Activated naive CD4-positive, alpha-beta T cell treated with anti-CD3 and anti-CD28 coated beads, Interleukin-2, amount 50 U/mL, for 16 hours (primary cell): ENCODE measurements at regions not wholly inside any gene's neighbourhood (a gene's known extent, or its start where the extent isn't known, plus 50 kb on each side); places are given as distances from the start of the nearest gene placed in this dataset.

Experiments
- DNase-seq: peaks from one replicate; pipeline ENCODE4 v3.0.0-alpha.2; 2020

DNA sequence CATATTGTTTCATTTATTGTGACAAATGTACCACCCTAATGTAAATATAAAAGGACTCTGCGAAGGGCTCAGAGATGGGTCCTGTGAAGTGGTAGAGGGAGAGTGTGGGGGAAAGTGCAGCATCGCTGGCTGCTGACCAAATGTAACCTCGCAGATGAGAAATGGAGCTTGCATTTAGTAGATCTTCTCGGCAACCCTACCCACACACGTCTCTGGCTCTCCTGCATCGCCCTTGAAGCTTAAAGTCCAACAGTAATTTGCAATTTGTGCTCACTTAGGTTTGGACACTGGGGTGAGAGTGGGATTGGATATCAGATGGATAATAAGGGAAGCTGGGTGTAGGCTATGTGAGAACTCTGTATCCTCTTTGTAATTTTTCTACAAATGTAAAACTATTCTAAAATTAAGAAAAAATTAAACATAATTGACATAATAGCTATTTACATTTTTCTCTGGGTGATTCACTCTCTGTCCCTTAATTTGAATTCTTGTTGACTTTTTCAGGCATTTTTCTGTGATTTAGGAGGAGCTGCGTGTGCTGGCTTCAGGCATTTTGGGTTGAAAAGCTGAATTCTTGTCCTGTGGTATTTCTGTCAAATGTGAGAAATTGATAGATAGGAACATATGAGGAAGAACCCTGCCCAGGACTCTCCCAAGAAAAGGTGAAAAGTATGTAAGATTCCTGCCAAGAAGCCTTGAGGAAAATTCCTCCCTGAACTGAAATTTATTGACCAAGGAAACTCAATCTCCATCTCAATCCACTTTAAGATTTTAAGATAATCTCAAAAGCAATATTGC is 524.7 kb upstream of the MCTP2 start:
- DNase-seq, result no peak

DNA sequence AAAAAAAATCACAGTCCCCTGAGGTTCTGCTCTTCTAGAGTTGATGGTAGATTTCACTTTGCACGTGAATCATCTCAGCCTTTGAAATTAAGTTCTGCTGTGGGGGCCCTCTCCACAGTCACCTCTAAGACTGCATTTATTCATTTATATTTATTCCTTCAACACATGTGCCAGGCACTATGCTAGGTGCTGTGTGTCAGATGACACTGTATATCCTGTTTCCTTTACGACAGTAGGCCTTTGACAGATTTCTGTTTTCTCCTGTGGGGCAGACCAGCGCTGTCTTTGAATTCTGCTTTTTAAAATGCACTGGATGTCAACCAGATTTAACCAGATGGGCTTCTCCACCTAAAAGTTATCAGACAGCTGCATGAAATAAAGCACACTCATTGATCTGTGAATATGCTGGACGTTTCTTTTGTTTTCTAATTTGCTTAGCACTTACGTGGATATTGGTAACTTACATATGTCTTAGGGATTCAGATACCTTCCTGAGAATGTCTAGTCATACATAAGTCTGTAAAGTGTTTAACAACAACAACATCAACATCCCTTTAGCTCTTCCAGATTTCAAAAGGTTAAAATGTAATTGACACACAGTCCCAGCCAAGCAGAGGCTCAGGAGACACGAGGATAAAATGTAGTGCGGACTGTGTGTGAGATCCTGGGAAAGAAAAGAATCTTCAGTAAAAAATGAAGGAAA is 525.5 kb upstream of the MCTP2 start:
- no peak for DNase-seq

DNA sequence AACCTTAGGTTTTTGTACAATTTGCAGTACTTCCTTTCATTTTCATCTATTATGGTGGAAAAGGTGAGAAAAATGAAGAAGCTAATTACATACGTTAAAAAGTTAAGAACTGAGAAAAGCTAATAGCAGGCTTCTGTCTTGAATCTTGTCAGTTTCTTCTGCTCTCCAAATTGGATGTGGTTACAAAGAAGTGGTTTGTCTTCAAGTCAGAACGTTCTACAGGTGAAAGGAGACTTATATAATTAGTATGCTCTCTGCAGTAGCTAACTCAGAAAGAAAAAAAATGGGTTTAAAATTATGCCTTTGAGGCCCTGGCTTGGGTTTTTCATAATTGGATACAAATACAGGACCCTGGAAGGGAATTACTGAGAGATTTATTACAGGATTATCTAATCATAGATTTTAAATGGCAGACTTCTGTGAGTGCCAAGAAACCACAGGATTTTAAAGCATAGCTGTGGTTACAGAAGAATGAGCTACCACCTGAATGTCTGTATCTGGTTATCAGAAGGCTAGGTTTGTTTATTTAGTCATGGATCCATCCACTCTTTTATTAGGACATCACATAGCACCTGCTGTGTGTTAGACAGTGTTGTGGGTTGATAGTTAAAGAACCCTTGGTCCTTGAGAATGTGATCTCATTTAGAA is 528.1 kb upstream of the MCTP2 start:
- DNase-seq, result no peak

DNA sequence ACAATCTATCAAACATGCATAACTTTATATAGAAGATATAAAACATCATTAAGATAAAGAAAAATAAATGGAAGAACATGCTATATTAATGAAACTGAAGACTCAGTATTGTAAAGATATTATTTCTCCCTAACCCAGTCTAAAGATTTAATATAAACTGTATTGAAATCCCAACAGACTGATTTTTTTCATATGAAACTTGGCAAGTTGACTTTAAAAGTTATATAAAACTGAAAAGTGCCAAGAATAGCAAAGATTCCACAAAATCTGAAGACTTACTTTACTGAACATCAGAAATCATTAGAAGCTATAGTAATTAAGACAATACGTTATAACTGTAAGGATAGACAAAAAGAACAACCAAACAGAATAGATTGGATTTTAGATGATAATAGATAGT is 531.3 kb upstream of the MCTP2 start:
- no peak for DNase-seq

DNA sequence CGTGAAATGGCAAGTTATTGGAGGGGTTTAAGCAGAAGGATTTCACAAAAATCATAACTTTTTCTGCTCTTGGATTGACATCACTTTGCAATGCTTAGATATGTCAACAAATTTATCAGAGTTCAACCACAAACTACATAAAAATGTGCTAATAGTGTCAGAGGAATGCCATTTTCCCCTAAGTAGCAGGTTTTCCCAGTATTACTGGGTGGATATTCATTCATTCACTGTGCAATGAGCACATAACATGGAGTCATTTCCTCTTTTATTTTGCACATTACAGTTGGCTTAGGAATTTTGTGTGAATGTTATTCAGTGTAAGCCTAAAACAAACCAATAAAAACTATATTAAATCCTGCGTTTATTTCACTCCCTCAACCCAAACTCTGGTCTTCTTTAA is 537.3 kb upstream of the MCTP2 start:
- no peak for DNase-seq

DNA sequence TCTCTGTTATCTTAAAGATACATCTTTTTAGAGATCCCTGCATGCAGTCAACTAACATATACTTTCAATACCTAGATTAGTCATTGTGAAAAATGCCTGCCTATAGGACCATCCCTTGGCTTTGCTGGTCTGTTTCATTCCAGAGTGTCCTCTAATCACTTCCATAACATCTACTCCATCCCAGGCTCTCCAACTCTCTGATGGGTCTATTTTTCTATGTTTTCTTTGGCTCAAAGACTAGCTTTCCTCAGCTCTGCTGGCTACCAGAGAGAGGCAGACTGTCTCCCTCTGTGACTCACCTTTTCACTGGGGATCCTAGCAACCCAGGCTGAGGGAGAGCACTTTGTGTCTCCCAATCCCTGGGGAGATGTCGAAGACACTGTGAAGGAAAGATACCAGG is 547.7 kb upstream of the MCTP2 start:
- DNase-seq, result no peak

DNA sequence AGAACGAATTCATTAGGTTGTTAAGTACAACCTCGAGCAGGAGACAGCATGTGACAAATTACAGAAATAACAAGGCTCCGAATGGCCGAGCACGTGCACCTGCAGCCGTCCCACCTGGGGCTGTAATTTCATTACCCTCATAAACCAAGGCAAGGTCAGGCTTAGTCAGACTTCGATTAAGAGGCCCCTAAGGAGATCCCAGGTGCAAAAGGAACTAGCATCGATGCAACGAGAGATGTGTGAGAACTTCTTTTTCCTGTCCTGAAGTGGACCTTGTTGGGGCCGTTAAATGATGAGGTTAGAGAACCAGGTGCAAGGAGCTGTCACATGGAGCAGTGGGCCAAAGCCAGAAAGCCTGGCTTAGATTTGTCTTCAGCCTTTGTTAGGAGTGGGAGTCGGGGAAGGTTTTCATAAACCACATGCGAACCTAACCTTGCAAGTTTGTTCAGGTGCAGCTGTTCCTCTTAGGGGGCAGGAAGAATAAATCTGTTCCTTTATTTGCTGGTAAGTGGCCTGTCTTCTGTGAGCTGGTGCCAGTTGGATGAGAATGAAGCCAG is 559.9 kb upstream of the MCTP2 start:
- no peak for DNase-seq

DNA sequence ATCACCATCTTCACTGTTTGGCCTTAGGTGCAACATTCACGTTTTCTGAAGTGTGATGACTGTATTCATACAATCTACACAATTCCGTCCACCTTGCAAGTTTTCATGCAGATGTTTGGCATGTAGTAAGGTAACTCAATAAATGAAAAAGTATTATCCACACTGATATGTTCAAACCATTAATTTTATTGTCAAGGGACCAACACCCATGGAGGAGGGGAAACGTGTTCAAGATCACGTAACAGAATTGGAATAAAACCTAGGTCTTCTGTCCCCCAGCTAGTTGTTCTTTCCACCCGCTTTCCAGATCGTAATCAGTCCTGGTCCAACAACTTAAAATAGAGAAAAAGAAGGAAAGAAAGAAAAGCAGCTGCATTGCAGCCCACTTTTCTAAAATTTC is 560.4 kb upstream of the MCTP2 start:
- DNase-seq, result no peak

DNA sequence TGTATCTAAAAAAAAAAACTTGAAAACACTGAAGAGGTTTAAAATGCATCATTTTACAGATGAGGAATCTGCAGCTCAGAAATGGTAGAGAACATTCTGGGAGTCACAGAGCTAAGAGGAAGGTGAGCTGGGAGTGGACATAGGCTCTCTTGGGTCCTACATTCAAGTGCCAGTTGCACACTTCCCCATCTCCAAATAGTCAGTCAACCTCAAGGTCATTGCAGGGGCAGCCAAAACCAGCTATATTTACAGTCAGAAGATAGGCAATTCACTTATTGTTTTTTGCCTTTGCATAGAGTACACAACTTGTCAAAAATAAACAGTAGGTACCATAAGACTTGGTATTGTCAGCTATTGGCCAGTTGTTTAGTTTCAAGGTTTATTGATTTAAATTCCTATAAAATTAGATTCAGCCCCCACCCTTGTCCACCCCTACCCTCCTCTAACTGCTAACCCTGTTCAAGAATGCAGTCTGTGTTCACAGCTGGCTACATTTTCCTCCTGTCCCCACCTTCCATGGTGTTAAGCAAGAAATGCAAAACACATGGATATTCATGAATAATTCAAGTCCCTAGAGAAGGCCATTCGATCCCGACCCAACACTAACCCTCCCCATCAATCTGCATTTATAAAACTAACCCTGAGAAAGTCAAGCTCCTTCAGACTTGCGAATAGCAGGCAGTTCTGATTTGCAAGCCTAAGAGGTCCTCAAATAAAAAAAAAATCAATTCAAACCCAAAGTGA is 567.0 kb upstream of the MCTP2 start:
- DNase-seq, result no peak

DNA sequence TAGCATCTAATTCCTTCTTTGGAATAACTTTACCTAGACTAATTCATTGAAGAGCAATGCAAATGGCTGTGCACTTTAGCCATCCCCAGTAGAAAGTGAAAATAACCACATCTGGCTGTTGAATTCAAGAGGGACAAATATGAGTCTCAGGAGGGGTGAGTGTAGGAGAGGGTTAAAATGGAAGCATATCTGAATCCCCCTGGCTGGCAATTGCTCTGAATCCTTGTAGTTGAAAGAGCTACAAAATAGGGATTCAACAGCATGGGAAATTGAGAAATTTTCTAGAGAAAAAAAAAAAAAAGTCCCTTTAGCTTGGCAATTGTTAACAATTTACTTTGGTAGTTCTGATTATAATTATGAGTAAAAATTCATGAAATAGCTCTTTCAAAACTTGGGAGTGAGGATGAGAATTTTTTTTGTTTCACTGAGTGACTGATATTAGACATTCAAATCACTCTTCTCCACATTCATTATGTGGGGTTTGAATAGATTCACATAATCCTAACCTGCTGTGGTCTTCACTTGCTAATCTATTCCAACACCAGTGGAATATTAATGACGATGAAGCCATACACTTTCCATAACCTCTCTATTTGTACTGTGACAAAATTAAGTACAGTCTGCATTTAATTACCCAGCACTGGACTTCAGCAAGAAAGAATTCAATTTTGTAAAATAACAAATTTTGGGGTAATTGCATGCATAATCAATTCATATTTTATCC is 569.0 kb upstream of the MCTP2 start:
- DNase-seq, result no peak

DNA sequence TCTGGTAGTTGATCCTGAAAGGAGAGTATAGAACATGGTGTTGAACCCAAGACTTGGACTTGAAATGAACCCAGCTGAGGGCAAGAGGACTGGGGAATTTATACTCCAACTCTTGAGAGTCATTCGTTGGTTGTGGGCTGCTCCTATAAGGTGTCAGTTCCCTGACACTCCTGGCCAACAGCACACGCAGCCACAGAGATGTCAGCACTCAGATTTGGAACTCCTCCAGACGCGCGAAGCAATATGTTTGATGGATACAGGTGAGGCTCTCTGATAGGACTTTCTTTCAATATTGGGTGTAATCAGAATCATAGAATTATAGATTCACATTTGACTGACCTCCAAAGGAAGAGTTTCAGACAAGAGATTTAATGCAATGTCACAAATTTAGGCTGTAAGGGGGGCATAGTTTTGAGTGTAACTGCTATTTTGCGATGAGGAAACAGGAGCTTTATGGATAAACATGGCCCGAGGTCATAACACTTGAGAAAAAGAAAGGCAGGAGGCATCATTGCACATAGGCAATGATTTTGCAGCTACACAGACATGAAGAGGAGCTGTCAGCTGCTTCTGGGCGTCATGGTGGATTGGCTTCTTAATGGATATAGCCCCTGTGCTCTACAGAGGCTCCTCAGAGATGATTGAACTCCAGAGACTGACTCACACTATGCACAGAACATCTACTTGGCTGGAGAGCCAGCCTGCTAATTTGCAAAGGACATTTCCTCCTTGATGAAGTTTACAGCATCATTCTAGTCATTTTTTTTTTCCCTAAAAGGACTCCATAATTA is 569.2 kb upstream of the RGMA start:
- no peak for DNase-seq

DNA sequence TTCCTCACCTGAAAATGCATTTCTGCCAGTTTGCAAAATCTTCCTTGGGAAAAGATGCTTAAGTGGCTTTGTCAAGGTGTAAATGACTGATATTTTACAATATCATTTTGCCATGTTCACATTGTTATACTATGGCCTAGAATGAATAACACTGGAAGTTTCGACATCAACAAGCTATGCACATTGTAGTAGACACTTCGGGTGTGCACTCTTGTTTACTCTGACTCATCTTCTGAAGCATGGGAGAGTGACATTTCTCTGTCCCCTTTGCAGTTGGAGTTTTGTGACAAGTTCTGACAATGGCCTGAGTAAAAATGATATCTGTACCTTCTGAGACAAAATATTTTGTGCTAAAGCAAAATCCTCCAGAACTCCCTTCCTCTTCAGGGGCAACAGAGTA is 567.0 kb upstream of the RGMA start:
- no peak for DNase-seq

DNA sequence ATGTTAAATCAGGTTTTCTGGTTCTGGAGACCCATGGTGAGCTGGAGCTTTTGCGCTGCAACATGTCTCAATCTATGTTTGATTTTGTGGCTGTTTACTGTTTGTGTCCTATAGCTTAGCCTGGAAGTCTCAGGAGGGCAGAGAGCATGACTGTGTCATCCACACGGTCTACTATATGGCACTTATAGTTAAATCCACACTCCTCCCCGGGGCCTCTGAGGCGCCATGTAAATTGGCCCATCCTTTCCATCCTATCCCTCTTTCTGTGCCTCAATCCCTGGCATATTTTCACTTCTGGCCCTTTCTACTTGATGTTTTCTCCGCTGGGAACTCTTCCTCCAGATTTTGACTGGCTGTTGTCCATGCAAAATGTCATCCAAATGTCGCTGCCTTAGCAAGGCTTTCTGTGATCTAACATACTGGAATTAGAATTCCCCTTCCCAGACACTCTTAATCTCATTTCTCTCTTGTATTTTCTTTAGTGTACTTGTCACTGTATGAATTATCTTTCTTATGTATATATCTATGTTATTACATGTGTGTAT is 560.8 kb upstream of the RGMA start:
- DNase-seq, result no peak

DNA sequence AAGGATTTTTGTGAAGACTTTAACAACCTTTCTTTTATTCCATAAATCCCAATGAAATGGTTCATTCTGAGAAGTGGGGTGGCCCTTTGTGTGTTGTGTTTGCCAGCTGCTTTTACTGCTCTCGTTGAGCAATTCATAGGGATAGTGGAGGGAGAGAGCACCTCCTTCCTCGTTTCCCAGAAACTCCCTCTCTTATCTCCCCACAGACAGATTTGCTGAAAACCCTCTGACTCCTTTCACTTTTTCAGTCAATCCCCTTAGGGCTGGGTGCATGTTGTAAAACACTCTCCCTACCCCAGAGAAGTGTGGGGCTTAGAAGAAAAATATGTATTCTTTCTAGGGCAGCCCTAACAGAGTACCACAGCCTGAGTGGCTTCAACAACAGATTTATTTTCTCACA is 557.2 kb upstream of the RGMA start:
- DNase-seq, result no peak

DNA sequence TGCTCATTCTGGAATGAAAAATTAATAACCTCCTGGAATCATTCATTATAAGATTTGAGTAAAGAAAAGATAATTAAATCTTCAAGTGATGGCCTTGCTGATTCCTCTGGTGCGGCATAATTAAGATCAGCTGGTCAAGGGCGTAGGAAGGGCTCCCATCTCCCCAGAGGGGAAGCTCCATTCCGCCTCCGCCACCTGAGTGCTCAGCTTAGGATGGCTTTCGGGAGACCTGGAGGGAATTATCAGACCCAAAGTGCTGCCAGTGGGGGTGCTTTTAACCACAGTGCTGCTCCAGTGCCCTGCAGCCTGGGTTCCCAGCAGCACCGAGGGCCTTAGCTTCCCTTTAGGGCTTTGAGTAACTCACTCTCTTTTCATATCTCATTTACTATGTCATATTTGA is 556.6 kb upstream of the RGMA start:
- no peak for DNase-seq

DNA sequence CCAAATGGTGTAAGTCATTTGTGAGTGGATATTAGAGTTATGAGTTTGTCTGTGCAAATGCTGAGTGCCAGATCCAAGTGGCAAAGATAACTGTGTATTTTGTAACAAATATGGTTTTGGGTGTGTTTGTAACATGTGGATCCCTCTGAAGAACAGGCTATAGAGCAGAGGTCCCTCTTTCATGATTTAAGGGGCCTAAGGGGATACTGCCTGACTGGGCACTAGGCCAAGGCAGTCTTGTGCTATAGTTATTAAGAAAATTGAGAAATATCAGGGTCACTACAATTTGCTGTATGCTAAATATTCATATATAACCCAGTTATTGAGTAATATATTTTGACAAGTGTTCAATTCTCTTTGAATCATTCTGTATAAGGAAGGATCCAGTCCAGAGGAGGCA is 555.6 kb upstream of the RGMA start:
- DNase-seq, result no peak

DNA sequence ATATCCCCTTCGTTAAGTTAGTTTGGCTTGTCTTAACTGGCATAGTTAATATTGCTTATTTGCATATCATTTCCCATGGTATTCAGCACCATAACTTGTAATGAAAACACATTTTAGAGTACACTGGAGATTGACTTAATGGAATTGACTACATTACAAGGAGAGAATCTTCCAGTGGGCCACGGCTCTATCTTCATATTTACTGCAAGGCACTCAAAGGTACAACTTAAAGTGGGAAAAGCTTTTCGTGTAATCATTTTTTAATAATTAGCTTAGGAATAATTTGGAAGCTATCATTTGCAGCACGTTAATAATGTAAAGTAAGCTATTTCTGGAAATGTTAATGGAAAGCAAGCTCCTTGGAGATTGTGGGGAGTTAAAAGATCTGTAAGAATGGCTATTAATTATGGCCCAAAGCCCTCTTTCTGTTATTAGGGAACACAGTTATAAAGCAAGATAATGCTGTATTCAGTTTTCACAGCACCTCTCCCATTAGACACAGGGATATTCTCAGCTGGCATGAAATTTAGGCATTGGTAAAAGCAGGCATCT is 551.5 kb upstream of the RGMA start:
- DNase-seq, result no peak

DNA sequence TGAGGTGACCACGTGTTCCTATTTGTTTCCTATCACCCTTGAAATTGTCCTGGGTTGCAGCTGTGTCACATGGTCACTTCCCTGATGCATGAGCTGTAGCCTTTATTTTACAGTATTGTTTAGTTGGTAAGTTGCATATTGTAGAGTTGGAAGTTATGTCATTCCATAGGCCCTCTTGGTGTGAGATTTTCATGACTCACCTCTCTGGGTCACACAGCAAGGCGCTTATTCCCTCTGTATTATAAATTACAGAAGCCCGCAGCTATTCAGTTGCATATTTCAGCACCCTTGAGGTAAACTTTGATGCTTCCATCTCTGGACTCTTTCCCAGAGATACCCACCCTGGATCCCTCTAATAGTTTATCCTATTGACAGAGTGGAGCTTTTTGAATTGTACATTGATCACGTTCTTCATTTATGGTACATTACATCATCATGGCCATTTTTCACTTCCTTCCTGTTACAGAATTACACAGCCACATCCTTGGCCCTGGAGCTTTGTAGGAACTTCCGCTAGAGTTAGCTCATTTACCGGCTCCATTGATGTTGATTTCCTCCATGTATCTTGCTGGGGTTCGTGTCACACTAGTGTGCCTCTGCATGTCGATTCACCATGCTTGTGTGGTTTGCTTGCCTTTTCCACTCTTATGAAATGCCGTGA is 543.1 kb upstream of the RGMA start:
- DNase-seq, result no peak

DNA sequence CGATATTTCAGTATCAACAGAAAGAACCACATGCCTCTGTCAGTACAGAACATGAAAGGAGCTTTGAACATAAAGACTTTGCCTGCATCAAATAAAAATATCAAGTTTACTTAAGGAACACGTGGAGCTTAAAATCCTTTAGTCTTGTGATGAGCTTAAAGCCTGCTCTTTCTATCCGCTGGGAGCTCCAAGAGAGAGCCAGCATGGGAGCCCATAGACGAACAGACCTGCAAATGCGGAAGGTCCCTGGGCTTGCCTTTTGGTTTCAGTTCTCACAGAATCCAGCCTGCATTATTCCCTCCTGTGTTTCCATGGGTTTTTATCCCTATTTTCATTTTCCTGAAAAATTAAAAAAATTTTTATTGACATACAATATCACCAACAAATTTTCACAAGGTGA is 530.6 kb upstream of the RGMA start:
- DNase-seq, result no peak

DNA sequence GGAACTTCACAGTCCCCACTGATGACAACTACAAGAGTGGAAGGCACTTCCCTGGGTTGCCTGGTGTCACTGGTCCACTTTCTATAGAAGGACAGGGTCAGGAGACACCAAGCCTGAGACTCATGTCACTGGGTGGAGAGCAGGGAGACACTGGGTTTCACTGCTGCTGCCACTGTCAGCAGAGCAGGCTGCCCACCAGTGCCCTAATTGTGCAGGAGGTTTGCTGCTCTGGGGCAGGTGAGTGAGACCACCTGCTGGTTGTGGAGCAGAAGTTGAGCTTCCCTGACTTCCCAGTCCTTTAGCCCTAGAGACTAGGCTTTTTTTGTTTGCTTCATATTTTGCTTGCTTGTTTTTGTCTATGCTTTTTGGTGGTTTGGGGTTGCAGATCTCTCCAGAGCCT is 528.4 kb upstream of the RGMA start:
- DNase-seq, result no peak
